CD4-positive, alpha-beta T cell treated with Interleukin-12 subunit alpha and Interleukin-12 subunit beta, for 1 hour (primary cell): ENCODE measurements at regions not wholly inside any gene's neighbourhood (a gene's known extent, or its start where the extent isn't known, plus 50 kb on each side); places are given as distances from the start of the nearest gene placed in this dataset.

Experiments used
- DNase-seq: peaks from one replicate; pipeline ENCODE4 v3.0.0-alpha.2; 2020

GRCh38 chr1:199121047-199121446 is 482.2 kb downstream of the PTPRC start:
- DNase-seq, result no peak

- no peak for DNase-seq
Measured at GRCh38 chr1:199122085-199122484, 483.2 kb downstream of the PTPRC start.

- no peak for DNase-seq
Measured at GRCh38 chr1:199122532-199123311, 483.9 kb downstream of the PTPRC start.

- DNase-seq, result no peak
Measured at GRCh38 chr1:199123615-199124014, 484.8 kb downstream of the PTPRC start.

- DNase-seq, result no peak
Measured at GRCh38 chr1:199124351-199124750, 485.5 kb downstream of the PTPRC start.

- DNase-seq, result no peak
Measured at GRCh38 chr1:199129247-199129646, 490.4 kb downstream of the PTPRC start.

GRCh38 chr1:199132006-199132405 is 493.2 kb downstream of the PTPRC start:
- DNase-seq, result no peak

- no peak for DNase-seq
Measured at GRCh38 chr1:199135901-199136300, 497.1 kb downstream of the PTPRC start.

GRCh38 chr1:199138061-199138460 is 499.2 kb downstream of the PTPRC start:
- DNase-seq, result no peak

GRCh38 chr1:199149591-199149990 is 510.8 kb downstream of the PTPRC start:
- no peak for DNase-seq

GRCh38 chr1:199150756-199151155 is 511.9 kb downstream of the PTPRC start:
- DNase-seq, result no peak

- no peak for DNase-seq
Measured at GRCh38 chr1:199151634-199152425, 513.0 kb downstream of the PTPRC start.

- no peak for DNase-seq
Measured at GRCh38 chr1:199152676-199153075, 513.8 kb downstream of the PTPRC start.

- no peak for DNase-seq
Measured at GRCh38 chr1:199155166-199156019, 516.6 kb downstream of the PTPRC start.

GRCh38 chr1:199157494-199157893 is 518.7 kb downstream of the PTPRC start:
- no peak for DNase-seq

- no peak for DNase-seq
Measured at GRCh38 chr1:199160521-199161318, 521.9 kb downstream of the PTPRC start.

- DNase-seq, result no peak
Measured at GRCh38 chr1:199161319-199161680, 522.5 kb downstream of the PTPRC start.

GRCh38 chr1:199161766-199162303 is 523.0 kb downstream of the PTPRC start:
- DNase-seq, result no peak

- DNase-seq, result no peak
Measured at GRCh38 chr1:199163267-199163666, 524.4 kb downstream of the PTPRC start.

- no peak for DNase-seq
Measured at GRCh38 chr1:199163670-199164069, 524.8 kb downstream of the PTPRC start.

GRCh38 chr1:199167460-199167859 is 528.6 kb downstream of the PTPRC start:
- no peak for DNase-seq

- peak; percentile 40 for DNase-seq
Measured at GRCh38 chr1:199168888-199169585, 530.2 kb downstream of the PTPRC start.
